Endodermal cell (in vitro differentiated cells): ENCODE measurements at regions not wholly inside any gene's neighbourhood (a gene's known extent, or its start where the extent isn't known, plus 50 kb on each side); places are given as distances from the start of the nearest gene placed in this dataset.
A peak's percentile ranks its signal among the peaks of the same experiment; 100 is the strongest.

Experiments used
- DNase-seq: peaks from one replicate; pipeline ENCODE4 v3.0.0-alpha.2; 2017
- H3K27ac ChIP-seq: 2 replicates; pipeline ENCODE4 v1.5.1; 2013; ENCODE audit warnings: mild to moderate bottlenecking, low read depth, low read length, moderate library complexity
- H3K27me3 ChIP-seq: 2 replicates; pipeline ENCODE4 v1.6.1; 2013; ENCODE audit warnings: mild to moderate bottlenecking, low read length, moderate library complexity; ENCODE audit not compliant: insufficient read depth, control insufficient read depth, poor library complexity, severe bottlenecking
- H3K36me3 ChIP-seq: 2 replicates; pipeline ENCODE4 v1.7.0; 2013; ENCODE audit warnings: mild to moderate bottlenecking, low read length, moderate library complexity; ENCODE audit not compliant: control insufficient read depth, insufficient read depth
- H3K4me1 ChIP-seq: one replicate; pipeline ENCODE4 v1.7.0; 2013; ENCODE audit warnings: low read length; ENCODE audit not compliant: control insufficient read depth, insufficient read depth
- H3K4me3 ChIP-seq: 2 replicates; pipeline ENCODE4 v1.5.1; 2013; ENCODE audit warnings: mild to moderate bottlenecking, low read length, moderate library complexity
- H3K9ac ChIP-seq: 2 replicates; pipeline ENCODE4 v1.6.1; 2013; ENCODE audit warnings: mild to moderate bottlenecking, low read length, moderate library complexity; ENCODE audit not compliant: poor library complexity, severe bottlenecking; ENCODE audit errors: extremely low read depth
- H3K9me3 ChIP-seq: 2 replicates; pipeline ENCODE4 v1.6.1; 2013; ENCODE audit warnings: mild to moderate bottlenecking, low read length, moderate library complexity; ENCODE audit not compliant: control insufficient read depth
- H3K27ac Mint-ChIP-seq: 2 replicates; pipeline ENCODE4 v1.8.0; 2020; ENCODE audit warnings: mixed read lengths
- H3K27me3 Mint-ChIP-seq: 2 replicates; pipeline ENCODE4 v1.8.0; 2021; ENCODE audit warnings: mild to moderate bottlenecking, mixed read lengths; ENCODE audit not compliant: insufficient read depth
- H3K36me3 Mint-ChIP-seq: 2 replicates; pipeline ENCODE4 v1.8.0; 2020; ENCODE audit warnings: low read depth, mixed read lengths
- H3K4me1 Mint-ChIP-seq: 2 replicates; pipeline ENCODE4 v1.8.0; 2020; ENCODE audit warnings: mixed read lengths
- H3K4me3 Mint-ChIP-seq: 2 replicates; pipeline ENCODE4 v1.8.0; 2020; ENCODE audit warnings: mild to moderate bottlenecking, moderate library complexity, mixed read lengths
- H3K9me3 Mint-ChIP-seq: 2 replicates; pipeline ENCODE4 v1.8.0; 2020; ENCODE audit warnings: mild to moderate bottlenecking, mixed read lengths
- CTCF ChIP-seq: fragments of 200-600 bp; sonication (generic); conservative IDR thresholded peaks from 2 replicates; pipeline ENCODE4 v1.5.0; 2021; ENCODE audit warnings: antibody characterized with exemption, mild to moderate bottlenecking
- WGBS, 2 experiments: methylation state at CpG; one replicate each; pipeline versions ENCODE4 v1.1.5 to v1.1.7; 2013; ENCODE audit warnings: missing lambda C conversion rate in 2 of 2, mixed read lengths in 1 of 2; ENCODE audit not compliant: insufficient coverage in 1 of 2, insufficient read length in 1 of 2; 5-methylcytosine and 5-hydroxymethylcytosine counted together

- Histone ChIP-seq H3K4me3 (no peak overlapping the region), H3K4me1 (peaks cover 6% of the 10 kb centered on the region), H3K36me3 (no peaks in the 10 kb centered on the region), H3K27ac (peak overlapping the region; percentile 16), H3K9ac (no peak overlapping the region), H3K9me3 (no peaks in the 10 kb centered on the region), H3K27me3 (no peaks in the 10 kb centered on the region)
- H3K4me1 Mint-ChIP-seq, result peaks cover 15% of the 10 kb centered on the region
- WGBS, 2 experiments, result 91 to 97% methylated on average over 7 to 14 of the region's 14 CpGs
- H3K27ac Mint-ChIP-seq, result no peak overlapping the region
- H3K27me3 Mint-ChIP-seq, result peaks cover 2% of the 10 kb centered on the region
- no peak for DNase-seq
- peaks cover 4% of the 10 kb centered on the region for H3K9me3 Mint-ChIP-seq
- H3K36me3 Mint-ChIP-seq, result no peaks in the 10 kb centered on the region
- no peak overlapping the region for H3K4me3 Mint-ChIP-seq
- no peak for TF ChIP-seq CTCF
Measured at GRCh38 chr6:167662881-167663205, 163.9 kb upstream of the AFDN start.

GRCh38 chr6:167663316-167663715 lies 163.4 kb upstream of the AFDN start:
- Histone ChIP-seq H3K27me3 (no peaks in the 10 kb centered on the region), H3K4me3 (no peak overlapping the region), H3K36me3 (no peaks in the 10 kb centered on the region), H3K4me1 (peaks cover 6% of the 10 kb centered on the region), H3K9ac (no peak overlapping the region), H3K27ac (peak overlapping the region; percentile 16), H3K9me3 (no peaks in the 10 kb centered on the region)
- no peak for DNase-seq
- Mint-ChIP-seq H3K27me3 (peaks cover 2% of the 10 kb centered on the region), H3K4me1 (peaks cover 15% of the 10 kb centered on the region), H3K4me3 (no peak overlapping the region), H3K27ac (no peak overlapping the region), H3K9me3 (no peaks in the 10 kb centered on the region), H3K36me3 (no peaks in the 10 kb centered on the region)
- 64% methylated on average over 4 of the region's 4 CpGs; no CpG with 5 or more reads in 1 of the 2 experiments for whole genome bisulfite sequencing, 2 experiments
- TF ChIP-seq CTCF, result no peak

GRCh38 chr6:167663784-167664443 lies 162.8 kb upstream of the AFDN start:
- no peak for TF ChIP-seq CTCF
- H3K36me3 Mint-ChIP-seq, result no peaks in the 10 kb centered on the region
- no peak overlapping the region for H3K4me3 ChIP-seq
- H3K27ac Mint-ChIP-seq, result no peak overlapping the region
- no peak overlapping the region for H3K9ac ChIP-seq
- H3K36me3 ChIP-seq, result no peaks in the 10 kb centered on the region
- 86 to 89% methylated on average over 24 of the region's 24 CpGs for WGBS, 2 experiments
- peaks cover 6% of the 10 kb centered on the region for H3K4me1 ChIP-seq
- DNase-seq, result no peak
- H3K27me3 Mint-ChIP-seq, result peaks cover 2% of the 10 kb centered on the region
- no peak overlapping the region for H3K27ac ChIP-seq
- no peak overlapping the region for H3K4me3 Mint-ChIP-seq
- H3K4me1 Mint-ChIP-seq, result peaks cover 15% of the 10 kb centered on the region
- no peaks in the 10 kb centered on the region for H3K27me3 ChIP-seq
- no peaks in the 10 kb centered on the region for H3K9me3 Mint-ChIP-seq
- no peaks in the 10 kb centered on the region for H3K9me3 ChIP-seq
